ENCODE measurements at regions not wholly inside any gene's neighbourhood (a gene's known extent, or its start where the extent isn't known, plus 50 kb on each side); places are given as distances from the start of the nearest gene placed in this dataset.

DNA sequence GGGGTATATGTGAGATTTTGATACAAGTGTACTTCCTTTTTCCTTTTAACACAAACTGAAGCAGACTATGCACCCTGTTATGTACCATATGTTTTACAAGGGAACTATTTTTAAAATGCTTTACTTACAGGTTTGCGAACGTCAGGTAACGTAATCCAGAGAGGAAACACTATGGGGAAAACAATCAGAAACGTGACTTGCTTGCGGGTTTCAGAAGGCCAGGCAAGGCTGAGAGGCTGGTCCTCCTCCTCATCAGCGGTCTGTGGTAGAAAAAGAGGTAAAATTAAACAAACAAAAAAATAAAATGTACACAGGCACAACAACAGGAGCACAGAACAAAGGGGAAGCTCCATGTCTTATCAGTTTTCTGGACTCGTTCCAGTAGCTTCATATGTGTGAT, 141.2 kb downstream of the ACER2 start:
- intact Hi-C loops (cut with DNase I): no loop called here
- ATAC-seq (no peak), DNase-seq (ENCODE audit: missing footprints) (no peak)

DNA sequence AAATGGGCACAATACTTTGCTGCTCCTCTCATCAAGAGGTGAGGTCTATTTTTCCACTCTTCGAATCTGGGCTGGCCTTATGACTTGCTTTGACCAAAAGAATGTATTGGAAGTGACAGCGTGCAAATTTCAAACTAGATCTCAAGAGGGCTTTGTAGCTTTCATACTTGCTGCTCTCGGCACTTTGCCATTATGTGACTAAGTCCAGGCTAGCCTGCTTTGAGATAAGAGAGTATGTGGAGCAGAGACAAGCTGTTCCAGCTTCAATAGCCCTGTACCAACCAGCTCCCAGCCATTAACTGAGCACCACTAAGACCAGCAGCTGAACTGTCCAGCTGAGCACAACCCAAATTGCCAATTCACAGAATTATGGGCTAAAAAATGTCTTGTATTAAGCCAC, 124.6 kb downstream of the ACER2 start:
- intact Hi-C loops (cut with DNase I): no loop called here
- ATAC-seq (no peak), DNase-seq (ENCODE audit: missing footprints) (no peak)

DNA sequence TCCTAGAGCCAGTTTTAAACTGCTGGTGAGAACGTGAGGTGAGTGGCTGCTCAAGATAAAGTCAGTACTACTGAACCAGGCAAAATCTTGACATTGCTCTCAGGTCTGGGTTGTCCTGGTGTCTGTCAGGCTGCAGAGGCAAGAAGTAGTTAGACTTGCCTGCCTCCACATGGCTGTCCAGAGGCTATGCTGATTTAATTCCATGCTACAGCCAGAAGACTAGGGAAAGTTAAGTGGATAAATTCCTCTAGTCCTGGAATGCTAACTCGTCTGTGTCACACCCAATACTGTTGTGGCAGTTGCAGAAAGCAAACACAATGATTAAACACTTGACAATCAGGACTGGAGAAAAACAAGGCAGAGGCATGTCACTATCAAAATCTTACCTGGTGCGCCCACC, 118.9 kb downstream of the ACER2 start:
- DNase-seq (ENCODE audit: missing footprints): no peak
- intact Hi-C loops (cut with DNase I): no loop called here
- no peak for ATAC-seq

DNA sequence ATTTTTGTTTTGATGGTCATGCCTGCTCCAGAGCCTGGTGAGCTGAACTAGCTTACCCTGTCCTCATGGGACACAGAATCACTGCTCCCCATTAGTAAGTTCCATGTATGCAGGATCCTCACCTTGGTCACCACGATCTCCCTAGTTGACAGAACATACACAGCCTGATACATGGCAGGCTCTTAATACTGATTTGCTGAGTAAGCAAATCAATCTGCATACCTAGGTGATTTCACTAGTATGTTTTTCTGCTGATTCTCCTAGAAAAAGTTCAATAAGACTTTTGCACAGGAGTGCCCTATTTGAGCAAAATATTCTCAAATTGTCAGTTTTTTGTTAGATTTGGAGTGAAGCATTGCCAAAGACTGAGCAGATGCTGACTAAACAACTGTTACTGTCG, 113.7 kb downstream of the ACER2 start:
- ATAC-seq (no peak), DNase-seq (ENCODE audit: missing footprints) (no peak)
- intact Hi-C loops (cut with DNase I): no loop called here

DNA sequence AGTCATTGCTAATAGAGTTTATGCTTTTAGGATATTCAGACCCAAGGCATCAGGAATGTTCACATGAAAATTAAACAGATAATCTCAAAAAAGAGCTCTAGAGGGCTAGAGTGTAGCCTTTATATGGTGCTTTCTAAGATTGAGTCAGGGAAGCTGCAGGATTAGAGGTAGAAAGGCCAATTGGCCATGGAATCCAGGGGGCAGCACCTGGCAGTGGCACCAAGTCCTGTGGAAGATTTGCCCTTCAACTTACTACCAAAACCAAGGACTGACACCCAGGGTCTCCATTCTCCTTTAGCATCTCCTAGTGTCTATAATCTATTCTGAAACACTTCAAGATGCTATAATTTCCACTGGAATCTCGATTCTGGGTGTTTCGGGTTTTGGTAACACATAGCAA, 112.4 kb downstream of the ACER2 start:
- DNase-seq (ENCODE audit: missing footprints): no peak
- no peak for ATAC-seq
- intact Hi-C loops (cut with DNase I): no loop called here

DNA sequence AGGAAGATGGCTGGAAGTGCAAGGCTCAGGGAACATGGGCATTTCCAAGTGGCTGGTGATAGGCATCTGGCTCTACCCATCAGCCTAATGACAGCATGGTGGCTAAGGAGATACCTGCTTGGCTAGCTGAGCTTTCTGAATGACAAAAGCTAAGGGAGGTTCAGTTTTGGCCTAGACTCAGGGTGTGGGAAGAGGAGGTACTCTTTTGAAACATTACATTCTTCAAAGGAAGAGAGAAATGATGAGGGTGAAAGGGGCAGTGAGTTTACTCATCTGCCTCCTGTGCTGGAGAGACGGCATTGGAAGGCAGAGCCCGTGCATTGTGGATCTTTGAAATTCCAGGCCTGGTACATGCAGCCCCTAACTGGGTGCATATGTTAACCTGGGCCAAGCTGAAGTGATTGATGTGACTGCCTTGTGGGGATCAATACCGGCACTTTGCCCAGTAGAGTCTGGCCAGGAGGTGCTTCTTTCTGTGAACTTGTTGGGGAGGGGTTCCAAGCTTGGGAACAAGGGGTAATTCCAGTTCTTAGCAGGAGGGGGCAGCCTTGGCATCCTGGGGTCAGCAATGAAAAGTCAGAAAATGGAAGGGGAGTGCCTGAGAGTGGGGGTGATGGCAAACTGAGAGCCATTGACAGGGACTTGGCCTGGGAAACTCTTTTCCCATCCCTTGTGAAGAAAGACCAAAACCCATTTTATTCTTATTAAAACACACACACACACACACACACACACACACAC, 108.6 kb downstream of the ACER2 start:
- intact Hi-C loops (cut with DNase I): no loop called here
- no peak for ATAC-seq

DNA sequence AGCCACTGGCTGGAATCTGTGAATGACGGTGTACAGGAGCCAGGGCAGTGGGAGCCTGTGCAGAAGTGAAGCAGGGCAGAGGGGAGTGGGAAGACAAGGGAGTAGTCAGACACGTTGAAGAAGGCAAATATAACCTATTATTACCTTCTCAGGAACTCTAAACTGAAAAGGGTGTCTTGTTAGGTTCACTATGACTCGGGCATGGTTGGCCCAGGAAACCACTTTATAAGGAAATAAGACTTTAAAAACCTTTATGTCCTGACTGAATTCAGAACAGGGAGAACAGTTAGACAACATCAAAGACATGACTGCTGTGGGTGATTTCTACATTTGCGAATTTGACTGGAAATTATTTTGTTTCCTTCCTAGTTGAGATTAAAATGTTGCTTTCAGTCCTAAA, 107.5 kb downstream of the ACER2 start:
- intact Hi-C loops (cut with DNase I): no loop called here
- ATAC-seq (no peak), DNase-seq (ENCODE audit: missing footprints) (no peak)

More for the DNA sequence above, 108.6 kb downstream of the ACER2 start:
- DNase-seq (ENCODE audit: missing footprints): no peak

DNA sequence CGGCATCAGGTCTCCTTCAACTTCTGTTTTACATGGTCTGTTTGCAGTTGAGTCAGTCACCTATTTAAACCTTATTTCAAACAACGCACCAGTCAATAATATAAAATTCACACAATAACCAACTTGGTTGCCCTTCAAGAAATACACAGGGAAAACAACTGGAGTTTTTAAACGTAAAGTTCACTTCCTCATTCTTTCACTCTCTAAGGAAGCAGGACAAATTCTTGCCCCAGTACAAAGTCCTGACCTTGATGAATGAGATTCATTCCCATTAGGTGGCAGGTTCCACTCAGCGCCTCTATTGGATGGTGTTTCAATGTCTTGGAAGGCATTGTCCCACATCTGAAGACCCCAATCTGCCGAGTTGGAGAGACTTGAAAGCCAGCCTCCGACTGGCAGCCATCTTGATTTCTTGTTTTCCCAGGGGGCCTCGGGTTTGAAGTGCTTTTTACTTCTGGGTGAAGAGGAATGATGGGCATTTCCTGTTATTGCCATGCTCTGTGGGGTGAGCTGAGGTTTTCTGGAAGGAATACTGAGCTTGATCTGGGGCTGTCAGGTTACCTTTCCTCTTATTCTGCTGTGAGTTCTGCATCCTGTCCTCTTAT, 105.0 kb downstream of the ACER2 start:
- intact Hi-C loops (cut with DNase I): no loop called here
- ATAC-seq (no peak), DNase-seq (ENCODE audit: missing footprints) (no peak)

DNA sequence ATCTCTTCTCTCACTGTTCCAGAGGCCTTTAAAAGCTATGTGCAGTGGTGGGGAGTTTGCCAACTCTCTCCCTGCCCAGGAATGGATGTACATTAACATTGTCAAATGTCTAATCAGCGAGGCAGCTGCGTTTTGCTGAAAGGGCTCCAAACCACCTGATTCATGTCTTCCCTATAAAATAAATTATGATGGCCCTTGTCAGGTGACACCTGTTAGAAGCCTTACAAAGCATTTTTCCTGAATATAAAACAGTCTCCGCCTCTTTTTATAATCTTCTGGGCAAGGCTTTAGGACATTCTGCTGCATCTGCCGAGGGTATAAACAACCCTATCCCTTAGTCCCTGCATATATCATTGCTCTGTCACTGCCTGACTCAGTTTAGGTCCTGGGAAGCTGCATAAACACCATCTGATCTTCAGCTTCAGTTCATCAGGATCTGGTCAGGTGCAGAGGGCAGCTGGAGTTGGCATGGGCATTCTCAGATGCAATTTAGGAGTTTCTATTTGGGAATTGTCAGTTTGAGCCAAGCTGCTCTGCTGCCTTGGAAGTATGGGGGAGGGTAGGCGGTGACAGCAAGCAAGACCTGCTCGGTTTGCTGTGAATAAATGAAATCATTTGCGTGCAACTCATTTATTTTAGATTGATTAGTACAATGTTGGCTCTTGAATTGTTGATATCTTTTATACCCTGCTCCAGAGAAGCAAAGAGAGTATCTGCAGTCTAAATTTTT, 103.5 kb downstream of the ACER2 start:
- no peak for ATAC-seq
- intact Hi-C loops (cut with DNase I): no loop called here
- no peak for DNase-seq (ENCODE audit: missing footprints)

DNA sequence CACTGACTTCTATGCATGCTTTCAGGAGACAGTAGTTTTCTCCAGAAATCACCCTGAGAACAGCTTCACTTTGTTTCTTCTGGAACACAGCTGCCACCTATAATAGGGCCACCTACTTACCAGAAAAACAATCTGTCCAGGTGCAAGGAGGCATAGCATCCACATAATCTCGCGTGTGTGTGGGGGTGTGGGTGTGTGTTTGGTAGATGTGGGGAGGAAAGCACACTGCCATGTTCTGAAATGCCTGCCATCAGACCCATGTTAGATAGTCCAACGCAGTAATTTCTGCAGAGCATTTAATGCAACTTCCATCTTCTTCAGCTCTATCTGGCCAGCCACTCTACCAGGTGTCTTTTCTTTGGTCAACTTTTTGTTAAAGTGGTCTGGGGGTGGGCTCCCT, 102.9 kb downstream of the ACER2 start:
- ATAC-seq (no peak), DNase-seq (ENCODE audit: missing footprints) (no peak)
- intact Hi-C loops (cut with DNase I): no loop called here

DNA sequence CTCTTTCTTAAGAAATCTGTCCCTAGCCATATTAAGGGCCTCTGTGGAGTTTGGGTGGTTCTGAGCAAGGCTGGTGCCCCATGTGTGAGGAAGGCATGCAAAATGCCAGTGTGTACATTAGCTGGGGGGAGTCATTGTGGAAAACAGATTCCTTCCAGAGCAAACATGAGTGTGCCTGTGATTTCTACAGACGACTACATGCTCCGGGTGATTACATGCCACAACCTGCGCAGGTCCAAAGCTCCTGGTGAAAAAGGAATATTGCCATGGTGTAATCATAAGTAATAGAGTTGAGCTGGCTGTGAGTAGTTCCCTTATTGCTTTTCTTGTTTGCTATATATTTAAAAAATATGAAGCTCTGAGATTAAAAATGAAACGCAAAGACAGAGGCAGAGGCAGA, 102.1 kb downstream of the ACER2 start:
- intact Hi-C loops (cut with DNase I): no loop called here
- no peak for DNase-seq (ENCODE audit: missing footprints)
- no peak for ATAC-seq
